Muscle of leg (tissue), 3 donors: ENCODE measurements at regions not wholly inside any gene's neighbourhood (a gene's known extent, or its start where the extent isn't known, plus 50 kb on each side); places are given as distances from the start of the nearest gene placed in this dataset.
A peak's percentile ranks its signal among the peaks of the same experiment; 100 is the strongest.

Experiments used
- DNase-seq: peaks from one replicate; pipeline ENCODE4 v3.0.0; 2013
- H3K27ac ChIP-seq: one replicate; pipeline ENCODE4 v1.5.1; 2013; ENCODE audit warnings: mild to moderate bottlenecking, low read length, control low read depth
- H3K27me3 ChIP-seq: one replicate; pipeline ENCODE4 v1.6.1; 2013; ENCODE audit warnings: low read length; ENCODE audit not compliant: control insufficient read depth, insufficient read depth
- H3K36me3 ChIP-seq: one replicate; pipeline ENCODE4 v1.6.1; 2013; ENCODE audit warnings: low read length; ENCODE audit not compliant: control insufficient read depth, insufficient read depth
- H3K4me1 ChIP-seq: one replicate; pipeline ENCODE4 v1.6.1; 2013; ENCODE audit warnings: low read length; ENCODE audit not compliant: control insufficient read depth, insufficient read depth
- H3K4me3 ChIP-seq: one replicate; pipeline ENCODE4 v1.5.1; 2013; ENCODE audit warnings: low read length, control low read depth
- H3K9me3 ChIP-seq: replicated peaks from 2 replicates; pipeline ENCODE4 v1.6.1; 2013; ENCODE audit warnings: low read depth, low read length; ENCODE audit not compliant: control insufficient read depth
- WGBS: methylation state at CpG from one replicate; pipeline ENCODE4 v1.1.5; 2013; ENCODE audit warnings: missing lambda C conversion rate; ENCODE audit not compliant: insufficient coverage; 5-methylcytosine and 5-hydroxymethylcytosine counted together

- WGBS: no CpG with 5 or more reads among the region's 3 CpGs
- no peak for DNase-seq
- H3K27me3 ChIP-seq: no peaks in the 10 kb centered on the region
- no peak overlapping the region for H3K4me3 ChIP-seq
- H3K36me3 ChIP-seq: no peaks in the 10 kb centered on the region
- no peaks in the 10 kb centered on the region for H3K9me3 ChIP-seq
- H3K27ac ChIP-seq: no peak overlapping the region
- H3K4me1 ChIP-seq: no peaks in the 10 kb centered on the region
Observed at GRCh38 chr7:113301141-113301540, 182.8 kb upstream of the SMIM30 start.

GRCh38 chr7:113299748-113300147 is 181.4 kb upstream of the SMIM30 start:
- H3K27ac ChIP-seq: no peak overlapping the region
- no peak for DNase-seq
- no peaks in the 10 kb centered on the region for H3K4me1 ChIP-seq
- H3K9me3 ChIP-seq: no peaks in the 10 kb centered on the region
- no peaks in the 10 kb centered on the region for H3K36me3 ChIP-seq
- H3K27me3 ChIP-seq: no peaks in the 10 kb centered on the region
- no peak overlapping the region for H3K4me3 ChIP-seq

GRCh38 chr7:113298501-113298900 is 180.1 kb upstream of the SMIM30 start:
- Histone ChIP-seq H3K36me3 (no peaks in the 10 kb centered on the region), H3K27me3 (no peaks in the 10 kb centered on the region), H3K27ac (no peak overlapping the region), H3K9me3 (no peaks in the 10 kb centered on the region), H3K4me3 (no peak overlapping the region), H3K4me1 (no peaks in the 10 kb centered on the region)
- DNase-seq: no peak

GRCh38 chr7:113294750-113295149 is 176.4 kb upstream of the SMIM30 start:
- Histone ChIP-seq H3K4me3 (no peak overlapping the region), H3K27me3 (no peaks in the 10 kb centered on the region), H3K9me3 (no peaks in the 10 kb centered on the region), H3K36me3 (no peaks in the 10 kb centered on the region), H3K27ac (no peak overlapping the region), H3K4me1 (no peaks in the 10 kb centered on the region)
- WGBS: 87% methylated on average over 3 of the region's 3 CpGs
- DNase-seq: no peak

- Histone ChIP-seq H3K36me3 (no peaks in the 10 kb centered on the region), H3K27me3 (no peaks in the 10 kb centered on the region), H3K9me3 (no peaks in the 10 kb centered on the region), H3K4me1 (no peaks in the 10 kb centered on the region), H3K27ac (no peak overlapping the region), H3K4me3 (no peak overlapping the region)
- WGBS: 86% methylated on average over 2 of the region's 3 CpGs
- DNase-seq: no peak
Observed at GRCh38 chr7:113292105-113292504, 173.8 kb upstream of the SMIM30 start.

- WGBS: 81% methylated on average over 4 of the region's 9 CpGs
- no peak for DNase-seq
- H3K36me3 ChIP-seq: no peaks in the 10 kb centered on the region
Observed at GRCh38 chr7:113291058-113291457, 172.7 kb upstream of the SMIM30 start.

GRCh38 chr7:113289140-113289740 is 170.9 kb upstream of the SMIM30 start:
- H3K27me3 ChIP-seq: no peaks in the 10 kb centered on the region
- no peaks in the 10 kb centered on the region for H3K9me3 ChIP-seq
- 29% methylated on average over 1 of the region's 4 CpGs for WGBS
- H3K27ac ChIP-seq: no peak overlapping the region
- no peaks in the 10 kb centered on the region for H3K36me3 ChIP-seq
- H3K4me3 ChIP-seq: no peak overlapping the region
- H3K4me1 ChIP-seq: no peaks in the 10 kb centered on the region
- DNase-seq: peak; percentile 27

More at GRCh38 chr7:113291058-113291457, 172.7 kb upstream of the SMIM30 start:
- no peaks in the 10 kb centered on the region for H3K4me1 ChIP-seq
- H3K27ac ChIP-seq: no peak overlapping the region
- no peak overlapping the region for H3K4me3 ChIP-seq
- no peaks in the 10 kb centered on the region for H3K27me3 ChIP-seq
- no peaks in the 10 kb centered on the region for H3K9me3 ChIP-seq

- Histone ChIP-seq H3K36me3 (no peaks in the 10 kb centered on the region), H3K4me1 (no peaks in the 10 kb centered on the region), H3K27ac (no peak overlapping the region), H3K4me3 (no peak overlapping the region), H3K27me3 (no peaks in the 10 kb centered on the region), H3K9me3 (no peaks in the 10 kb centered on the region)
- DNase-seq: no peak
- WGBS: 100% methylated on average over 1 of the region's 3 CpGs
Observed at GRCh38 chr7:113285411-113285810, 167.1 kb upstream of the SMIM30 start.

GRCh38 chr7:113283861-113284260 is 165.5 kb upstream of the SMIM30 start:
- no peaks in the 10 kb centered on the region for H3K9me3 ChIP-seq
- H3K27ac ChIP-seq: no peak overlapping the region
- no peaks in the 10 kb centered on the region for H3K36me3 ChIP-seq
- peak; percentile 11 for DNase-seq
- H3K4me3 ChIP-seq: no peak overlapping the region
- H3K27me3 ChIP-seq: no peaks in the 10 kb centered on the region
- peaks cover 2% of the 10 kb centered on the region for H3K4me1 ChIP-seq

- WGBS: 87% methylated on average over 1 of the region's 1 CpG
- no peak for DNase-seq
Observed at GRCh38 chr7:113282875-113283274, 164.5 kb upstream of the SMIM30 start.

GRCh38 chr7:113281223-113281622 is 162.9 kb upstream of the SMIM30 start:
- Histone ChIP-seq H3K27ac (no peak overlapping the region), H3K4me3 (no peak overlapping the region), H3K27me3 (no peaks in the 10 kb centered on the region), H3K4me1 (peaks cover 2% of the 10 kb centered on the region), H3K36me3 (no peaks in the 10 kb centered on the region), H3K9me3 (no peaks in the 10 kb centered on the region)
- DNase-seq: no peak
- no CpG with 5 or more reads among the region's 2 CpGs for WGBS

More at GRCh38 chr7:113282875-113283274, 164.5 kb upstream of the SMIM30 start:
- Histone ChIP-seq H3K4me1 (peaks cover 2% of the 10 kb centered on the region), H3K27ac (no peak overlapping the region), H3K4me3 (no peak overlapping the region), H3K27me3 (no peaks in the 10 kb centered on the region), H3K9me3 (no peaks in the 10 kb centered on the region), H3K36me3 (no peaks in the 10 kb centered on the region)
